ENCODE measurements at regions not wholly inside any gene's neighbourhood (a gene's known extent, or its start where the extent isn't known, plus 50 kb on each side); places are given as distances from the start of the nearest gene placed in this dataset.

DNA sequence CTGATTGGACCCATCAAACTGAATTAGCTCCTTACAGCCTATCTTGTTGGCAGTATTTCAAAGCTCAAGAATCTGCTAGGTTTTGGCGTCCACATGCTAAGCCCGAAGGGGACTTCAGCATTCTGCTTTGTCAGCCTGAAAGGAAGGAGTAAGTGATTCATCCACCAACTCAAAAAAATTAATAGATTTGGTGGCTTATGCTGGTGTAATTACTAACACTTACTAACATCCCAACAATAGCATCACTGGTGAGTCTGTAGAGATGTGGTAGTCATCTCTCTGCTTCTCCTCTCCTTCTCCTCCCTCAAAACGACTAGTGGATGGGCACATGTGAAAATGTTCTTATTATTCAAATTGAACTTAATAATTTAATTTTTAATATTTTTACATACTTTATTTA is 53.8 kb upstream of the EGR2 start:
- Histone ChIP-seq H3K9me3 (ENCODE audit: low read length) (no peaks in the 10 kb centered on the region), H3K79me2 (ENCODE audit: insufficient read depth, low read length) (no peaks in the 10 kb centered on the region), H3K9ac (ENCODE audit: low read length) (no peak overlapping the region), H3F3A (ENCODE audit: insufficient read depth, low read length) (no peaks in the 10 kb centered on the region), H4K20me1 (ENCODE audit: insufficient read depth, low read length) (no peaks in the 10 kb centered on the region), H3K4me1 (ENCODE audit: insufficient read depth, low read length, severe bottlenecking) (no peaks in the 10 kb centered on the region), H3K4me3 (ENCODE audit: low read depth, low read length, poor library complexity, severe bottlenecking) (no peak overlapping the region), H3K27ac (ENCODE audit: low read depth, low read length, poor library complexity, severe bottlenecking) (no peak overlapping the region), H3K27me3 (ENCODE audit: insufficient read depth, low read length) (no peaks in the 10 kb centered on the region), H2AFZ (ENCODE audit: low read length) (no peak overlapping the region), H3K36me3 (ENCODE audit: insufficient read depth, low read length) (no peaks in the 10 kb centered on the region), H3K9me2 (ENCODE audit: low read depth, low read length) (no peaks in the 10 kb centered on the region), H3K4me2 (ENCODE audit: low read length) (no peak overlapping the region)
- TF ChIP-seq CTCF (IDR thresholded peaks at IDR 0.05; ENCODE audit: low read length), result no peak
- no peak for TF ChIP-seq EZH2 (IDR thresholded peaks at IDR 0.05; ENCODE audit: borderline replicate concordance, low read length)

DNA sequence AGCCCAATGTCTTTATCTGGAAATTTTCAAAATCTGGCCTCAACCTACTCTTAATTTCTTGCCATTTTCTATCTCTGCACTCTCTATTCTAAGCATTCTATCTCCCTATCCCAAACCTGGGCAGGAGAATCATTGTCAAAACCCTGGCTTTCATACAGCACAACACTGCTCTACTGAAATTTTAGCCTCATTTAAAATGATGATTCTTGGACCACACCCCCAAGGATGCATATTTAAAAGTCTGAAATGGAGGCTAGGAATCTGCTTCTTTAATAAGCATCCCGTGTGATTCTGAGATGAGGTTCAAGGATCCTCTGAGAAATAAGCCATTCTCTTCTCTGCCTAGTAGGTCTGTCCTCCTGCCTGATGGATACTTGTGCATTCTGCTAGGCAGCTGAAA is 50.8 kb upstream of the EGR2 start:
- H3K27ac ChIP-seq (ENCODE audit: low read depth, low read length, poor library complexity, severe bottlenecking), result no peak overlapping the region
- H3K9me2 ChIP-seq (ENCODE audit: low read depth, low read length), result no peaks in the 10 kb centered on the region
- no peak overlapping the region for H3K4me3 ChIP-seq (ENCODE audit: low read depth, low read length, poor library complexity, severe bottlenecking)
- no peaks in the 10 kb centered on the region for H3K79me2 ChIP-seq (ENCODE audit: insufficient read depth, low read length)
- H3K4me2 ChIP-seq (ENCODE audit: low read length), result no peak overlapping the region
- no peaks in the 10 kb centered on the region for H4K20me1 ChIP-seq (ENCODE audit: insufficient read depth, low read length)
- no peak overlapping the region for H3K9ac ChIP-seq (ENCODE audit: low read length)
- H3K4me1 ChIP-seq (ENCODE audit: insufficient read depth, low read length, severe bottlenecking), result no peaks in the 10 kb centered on the region
- H3F3A ChIP-seq (ENCODE audit: insufficient read depth, low read length), result no peaks in the 10 kb centered on the region
- TF ChIP-seq EZH2 (IDR thresholded peaks at IDR 0.05; ENCODE audit: borderline replicate concordance, low read length) (no peak), CTCF (IDR thresholded peaks at IDR 0.05; ENCODE audit: low read length) (no peak)
- H3K27me3 ChIP-seq (ENCODE audit: insufficient read depth, low read length), result no peaks in the 10 kb centered on the region
- no peaks in the 10 kb centered on the region for H3K9me3 ChIP-seq (ENCODE audit: low read length)
- H2AFZ ChIP-seq (ENCODE audit: low read length), result no peak overlapping the region
- H3K36me3 ChIP-seq (ENCODE audit: insufficient read depth, low read length), result no peaks in the 10 kb centered on the region

DNA sequence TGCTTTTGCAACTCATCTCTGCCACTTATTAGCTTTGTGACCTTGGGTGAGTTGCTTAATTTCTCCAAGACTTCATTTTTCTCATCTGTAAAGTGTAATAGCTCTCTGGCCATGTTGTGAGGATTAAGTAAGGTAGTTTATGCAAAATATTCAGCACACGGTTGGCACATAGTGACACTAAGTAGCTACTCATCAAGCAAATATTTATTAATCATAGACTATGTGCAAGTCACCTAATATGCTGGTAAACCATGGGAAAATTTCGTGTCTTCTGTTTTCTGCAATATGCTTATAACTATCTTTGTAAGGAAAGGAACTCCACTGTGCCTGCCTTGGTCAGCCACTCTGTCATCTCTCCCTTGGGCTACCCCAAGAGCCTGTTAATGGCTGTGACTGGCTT is 50.3 kb upstream of the EGR2 start:
- Histone ChIP-seq H3K9me2 (ENCODE audit: low read depth, low read length) (no peaks in the 10 kb centered on the region), H3F3A (ENCODE audit: insufficient read depth, low read length) (no peaks in the 10 kb centered on the region), H3K79me2 (ENCODE audit: insufficient read depth, low read length) (no peaks in the 10 kb centered on the region), H4K20me1 (ENCODE audit: insufficient read depth, low read length) (no peaks in the 10 kb centered on the region), H3K36me3 (ENCODE audit: insufficient read depth, low read length) (no peaks in the 10 kb centered on the region), H3K4me1 (ENCODE audit: insufficient read depth, low read length, severe bottlenecking) (no peaks in the 10 kb centered on the region), H3K4me3 (ENCODE audit: low read depth, low read length, poor library complexity, severe bottlenecking) (no peak overlapping the region), H3K4me2 (ENCODE audit: low read length) (no peak overlapping the region), H3K27me3 (ENCODE audit: insufficient read depth, low read length) (no peaks in the 10 kb centered on the region), H3K27ac (ENCODE audit: low read depth, low read length, poor library complexity, severe bottlenecking) (no peak overlapping the region), H3K9ac (ENCODE audit: low read length) (no peak overlapping the region), H2AFZ (ENCODE audit: low read length) (no peak overlapping the region), H3K9me3 (ENCODE audit: low read length) (no peaks in the 10 kb centered on the region)
- no peak for TF ChIP-seq EZH2 (IDR thresholded peaks at IDR 0.05; ENCODE audit: borderline replicate concordance, low read length)
- TF ChIP-seq CTCF (IDR thresholded peaks at IDR 0.05; ENCODE audit: low read length), result no peak

Data from OCI-LY1 (cell line).